Erythroblast (primary cell): ENCODE measurements at regions not wholly inside any gene's neighbourhood (a gene's known extent, or its start where the extent isn't known, plus 50 kb on each side); places are given as distances from the start of the nearest gene placed in this dataset.
"Not testable (repeated sequence)": the region's sequence is repeated elsewhere in the genome, so short reads cannot be mapped to it uniquely, and the experiment has no call there.

Experiments
- GATA1 ChIP-seq: IDR thresholded peaks from 2 replicates; pipeline ENCODE4 v1.6.1; 2011; ENCODE audit warnings: low read depth, mild to moderate bottlenecking, control low read depth, low read length, moderate library complexity
- POLR2A ChIP-seq: IDR thresholded peaks from 2 replicates; pipeline ENCODE4 v1.6.1; 2011; ENCODE audit warnings: mild to moderate bottlenecking, low read length

DNA sequence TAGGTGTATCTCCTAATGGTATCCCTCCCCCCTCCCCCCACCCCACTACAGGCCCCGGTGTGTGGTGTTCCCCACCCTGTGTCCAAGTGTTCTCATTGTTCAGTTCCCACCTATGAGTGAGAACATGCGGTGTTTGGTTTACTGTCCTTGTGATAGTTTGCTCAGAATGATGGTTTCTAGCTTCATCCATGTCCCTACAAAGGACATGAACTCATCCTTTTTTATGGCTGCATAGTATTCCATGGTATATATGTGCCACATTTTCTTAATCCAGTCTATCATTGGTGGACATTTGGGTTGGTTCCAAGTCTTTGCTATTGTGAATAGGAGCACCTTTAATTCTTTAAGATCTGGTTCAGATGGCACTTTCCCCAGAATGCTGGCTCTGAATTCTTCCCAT, 58.5 kb upstream of the PTGFRN start:
- TF ChIP-seq POLR2A, GATA1: not testable (repeated sequence)
